ENCODE measurements at regions not wholly inside any gene's neighbourhood (a gene's known extent, or its start where the extent isn't known, plus 50 kb on each side); places are given as distances from the start of the nearest gene placed in this dataset.

- intact Hi-C loops (cut with DNase I) = no loop called here
- DNase-seq (ENCODE audit: low spot score) = no peak
Observed at GRCh38 chr5:167578977-167579692, 712.3 kb upstream of the WWC1 start.

GRCh38 chr5:167579693-167580055 lies 711.8 kb upstream of the WWC1 start:
- no peak for DNase-seq (ENCODE audit: low spot score)
- intact Hi-C loops (cut with DNase I) = no loop called here

- no peak for DNase-seq (ENCODE audit: low spot score)
- intact Hi-C loops (cut with DNase I) = no loop called here
Observed at GRCh38 chr5:167580608-167581007, 710.8 kb upstream of the WWC1 start.

GRCh38 chr5:167582283-167582682 lies 709.2 kb upstream of the WWC1 start:
- no peak for DNase-seq (ENCODE audit: low spot score)
- intact Hi-C loops (cut with DNase I) = no loop called here

GRCh38 chr5:167582886-167583285 lies 708.6 kb upstream of the WWC1 start:
- DNase-seq (ENCODE audit: low spot score) = no peak
- intact Hi-C loops (cut with DNase I) = no loop called here

GRCh38 chr5:167585184-167585583 lies 706.3 kb upstream of the WWC1 start:
- DNase-seq (ENCODE audit: low spot score) = no peak
- intact Hi-C loops (cut with DNase I) = no loop called here

- no peak for DNase-seq (ENCODE audit: low spot score)
- intact Hi-C loops (cut with DNase I) = no loop called here
Observed at GRCh38 chr5:167587772-167588437, 703.5 kb upstream of the WWC1 start.

- intact Hi-C loops (cut with DNase I) = no loop called here
- no peak for DNase-seq (ENCODE audit: low spot score)
Observed at GRCh38 chr5:167592114-167592513, 699.3 kb upstream of the WWC1 start.

- no peak for DNase-seq (ENCODE audit: low spot score)
- intact Hi-C loops (cut with DNase I) = no loop called here
Observed at GRCh38 chr5:167593329-167594060, 698.0 kb upstream of the WWC1 start.

GRCh38 chr5:167594061-167594435 lies 697.4 kb upstream of the WWC1 start:
- intact Hi-C loops (cut with DNase I) = no loop called here
- DNase-seq (ENCODE audit: low spot score) = no peak

- intact Hi-C loops (cut with DNase I) = no loop called here
- DNase-seq (ENCODE audit: low spot score) = no peak
Observed at GRCh38 chr5:167594750-167595149, 696.7 kb upstream of the WWC1 start.

GRCh38 chr5:167595196-167595595 lies 696.2 kb upstream of the WWC1 start:
- intact Hi-C loops (cut with DNase I) = no loop called here
- DNase-seq (ENCODE audit: low spot score) = no peak

GRCh38 chr5:167598166-167598565 lies 693.3 kb upstream of the WWC1 start:
- no peak for DNase-seq (ENCODE audit: low spot score)
- intact Hi-C loops (cut with DNase I) = no loop called here

- no peak for DNase-seq (ENCODE audit: low spot score)
- intact Hi-C loops (cut with DNase I) = no loop called here
Observed at GRCh38 chr5:167602067-167602466, 689.4 kb upstream of the WWC1 start.

- DNase-seq (ENCODE audit: low spot score) = no peak
Observed at GRCh38 chr5:167603135-167603534, 688.3 kb upstream of the WWC1 start.

GRCh38 chr5:167608390-167609272 lies 682.8 kb upstream of the WWC1 start:
- DNase-seq (ENCODE audit: low spot score) = no peak
- intact Hi-C loops (cut with DNase I) = no loop called here

More at GRCh38 chr5:167603135-167603534, 688.3 kb upstream of the WWC1 start:
- intact Hi-C loops (cut with DNase I) = no loop called here

GRCh38 chr5:167614294-167615021 lies 677.0 kb upstream of the WWC1 start:
- no peak for DNase-seq (ENCODE audit: low spot score)
- intact Hi-C loops (cut with DNase I) = no loop called here

GRCh38 chr5:167616043-167616890 lies 675.2 kb upstream of the WWC1 start:
- no peak for DNase-seq (ENCODE audit: low spot score)
- intact Hi-C loops (cut with DNase I) = no loop called here

All from cardiac septum (tissue), 1 donor.